OCI-M1 (cell line): ENCODE measurements at regions not wholly inside any gene's neighbourhood (a gene's known extent, or its start where the extent isn't known, plus 50 kb on each side); places are given as distances from the start of the nearest gene placed in this dataset.

ENCODE experiments used
- DNase-seq: peaks from one replicate; lab custom pipeline; 2025; lab: John Stamatoyannopoulos, UW

DNA sequence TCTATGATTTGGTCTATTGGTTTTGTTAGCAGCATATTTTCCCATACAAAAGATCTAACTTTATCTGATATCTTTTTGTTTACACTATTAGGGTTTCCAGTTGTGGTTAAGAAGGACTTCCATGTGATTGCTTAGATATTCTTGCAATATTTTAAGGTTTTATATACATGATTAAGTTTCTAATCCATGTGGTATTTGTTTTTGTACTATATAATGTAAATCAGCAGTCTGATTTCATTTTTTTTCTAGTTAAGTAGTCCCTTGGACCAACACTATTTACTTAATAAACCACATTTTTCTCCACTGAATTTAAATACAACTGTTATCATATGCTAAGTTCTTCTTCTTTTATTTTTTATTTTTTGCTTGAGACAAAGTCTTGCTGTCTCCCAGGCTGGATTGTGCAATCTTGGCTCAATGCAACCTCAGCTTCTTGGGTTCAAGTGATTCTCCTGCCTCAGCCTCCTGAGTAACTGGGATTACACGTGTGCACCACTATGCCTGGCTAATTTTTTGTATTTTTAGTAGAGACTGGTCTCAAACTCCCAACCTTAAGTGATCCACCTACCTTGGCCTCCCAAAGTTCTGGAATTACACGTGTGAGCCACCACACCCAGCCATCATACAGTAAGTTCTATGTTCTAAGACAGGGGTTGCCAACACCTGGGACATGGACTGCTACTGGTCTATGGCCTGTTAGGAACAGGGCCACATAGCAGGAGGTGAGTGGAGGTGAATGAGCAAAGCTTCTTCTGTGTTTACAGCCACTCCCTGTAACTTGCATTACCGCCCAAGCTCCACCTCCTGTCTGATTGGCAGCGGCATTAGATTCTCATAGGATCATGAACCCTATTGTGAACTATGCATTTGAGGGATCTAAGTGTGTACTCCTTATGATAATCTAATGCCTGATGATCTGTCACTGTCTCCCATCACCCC, 58.5 kb upstream of the RAB27B start:
- DNase-seq, result no peak

GRCh38 chr18:54772056-54772455, 56.2 kb upstream of the RAB27B start:
- no peak for DNase-seq

DNA sequence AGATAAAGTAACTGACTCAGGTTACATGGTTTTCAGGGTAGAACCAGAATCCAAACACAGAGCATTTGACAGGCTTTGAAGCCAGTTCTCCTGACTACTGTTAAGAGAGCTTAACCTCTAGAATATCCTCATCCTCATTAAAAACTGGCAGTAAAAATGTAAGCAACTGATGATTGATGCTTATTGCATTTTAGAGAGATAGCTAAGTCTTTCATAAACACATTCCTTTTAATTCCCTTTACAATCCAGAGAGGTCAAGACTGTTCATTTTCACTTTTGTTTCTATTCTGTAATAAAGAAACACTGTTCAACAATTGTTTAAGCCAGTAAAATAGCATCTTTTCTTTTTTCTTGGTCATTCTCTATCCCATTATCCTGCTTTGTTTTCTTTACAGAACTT, 53.9 kb upstream of the RAB27B start:
- no peak for DNase-seq

- no peak for DNase-seq
Measured at GRCh38 chr18:54774981-54775665, 53.2 kb upstream of the RAB27B start.

- no peak for DNase-seq
Measured at GRCh38 chr18:54775686-54776085, 52.6 kb upstream of the RAB27B start.

DNA sequence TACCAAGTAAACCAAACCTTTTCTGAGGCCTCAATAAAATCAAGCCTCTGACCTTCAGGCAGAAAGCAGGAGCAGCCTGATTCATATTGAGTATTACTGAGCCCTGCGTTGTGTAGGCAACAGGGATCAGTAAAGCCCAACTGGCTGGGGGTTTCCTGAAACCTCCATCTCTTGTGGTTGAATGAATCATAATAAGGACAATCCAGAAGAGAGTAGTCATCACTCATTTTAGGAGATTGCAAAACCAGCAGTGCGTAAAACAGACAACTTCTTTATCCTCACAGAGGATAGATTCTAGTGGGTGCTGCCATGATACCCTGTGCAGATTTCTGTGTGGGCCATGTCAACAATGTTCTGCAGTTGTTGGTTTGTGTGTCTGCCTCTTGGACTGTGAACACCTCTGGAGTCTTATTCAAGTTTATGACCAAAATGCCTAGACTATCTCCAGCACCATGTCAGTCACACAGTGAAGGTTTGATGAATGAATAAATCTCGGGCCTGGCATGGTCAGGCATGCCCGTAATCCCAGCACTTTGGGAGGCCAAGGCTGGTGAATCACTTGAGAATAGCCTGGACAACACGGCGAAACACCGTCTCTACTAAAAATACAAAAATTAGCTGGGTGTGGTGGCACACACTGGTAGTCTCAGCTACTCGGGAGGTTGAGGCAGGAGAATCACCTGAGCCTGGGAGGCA, 51.8 kb upstream of the RAB27B start:
- DNase-seq, result peak; percentile 60

GRCh38 chr18:54777118-54777791, 51.0 kb upstream of the RAB27B start:
- DNase-seq, result no peak

GRCh38 chr18:54777989-54778388, 50.3 kb upstream of the RAB27B start:
- DNase-seq, result no peak
